ENCODE measurements at regions not wholly inside any gene's neighbourhood (a gene's known extent, or its start where the extent isn't known, plus 50 kb on each side); places are given as distances from the start of the nearest gene placed in this dataset.

- H3K9me3 Mint-ChIP-seq, result no peaks in the 10 kb centered on the region
- DNase-seq (no peak), ATAC-seq (replicated peaks) (no peak)
- no peaks in the 10 kb centered on the region for H3K36me3 Mint-ChIP-seq (ENCODE audit: insufficient read depth)
- no peak overlapping the region for H3K27ac Mint-ChIP-seq
- H3K4me1 Mint-ChIP-seq (ENCODE audit: low read depth in 2 of 2), result no peaks in the 10 kb centered on the region
- no peak overlapping the region for H3K4me3 Mint-ChIP-seq
- H3K27me3 Mint-ChIP-seq, result peaks cover 37 to 56% of the 10 kb centered on the region in 2 donors
These were observed 289.5 kb upstream of the RGMA start for GRCh38 chr15:93378558-93378957.

DNA sequence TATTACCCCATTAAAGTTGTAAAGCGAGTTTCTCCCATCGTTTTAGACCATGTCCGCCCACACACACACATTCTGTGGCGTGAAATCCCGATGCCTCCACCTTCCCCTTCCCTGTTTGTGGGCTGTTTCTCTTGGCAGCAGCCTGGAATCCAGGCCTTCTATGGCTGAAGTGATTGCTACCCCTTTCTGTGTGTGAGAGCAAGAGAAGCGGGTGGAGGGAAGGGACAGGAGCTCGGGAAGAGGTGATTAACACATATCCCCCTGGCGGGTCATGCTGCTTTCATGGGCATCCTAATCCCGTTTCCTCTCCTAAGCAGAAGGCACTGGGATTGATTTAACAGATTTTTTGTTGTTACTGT, 283.8 kb upstream of the RGMA start:
- Mint-ChIP-seq H3K9me3 (no peaks in the 10 kb centered on the region), H3K4me3 (no peak overlapping the region), H3K4me1 (ENCODE audit: low read depth in 2 of 2) (no peaks in the 10 kb centered on the region), H3K36me3 (ENCODE audit: insufficient read depth) (no peaks in the 10 kb centered on the region), H3K27ac (no peak overlapping the region), H3K27me3 (peaks cover 39 to 68% of the 10 kb centered on the region in 2 donors)
- no peak for DNase-seq
- no peak for ATAC-seq (replicated peaks)

GRCh38 chr15:93372208-93372864, 283.3 kb upstream of the RGMA start:
- DNase-seq, result no peak
- Mint-ChIP-seq H3K27ac (no peak overlapping the region), H3K36me3 (ENCODE audit: insufficient read depth) (no peaks in the 10 kb centered on the region), H3K27me3 (peaks cover 37 to 64% of the 10 kb centered on the region in 2 donors), H3K4me1 (ENCODE audit: low read depth in 2 of 2) (no peaks in the 10 kb centered on the region), H3K9me3 (no peaks in the 10 kb centered on the region), H3K4me3 (no peak overlapping the region)
- no peak for ATAC-seq (replicated peaks)

- H3K36me3 Mint-ChIP-seq (ENCODE audit: insufficient read depth), result no peaks in the 10 kb centered on the region
- H3K4me1 Mint-ChIP-seq (ENCODE audit: low read depth in 2 of 2), result no peaks in the 10 kb centered on the region
- peaks cover 33 to 39% of the 10 kb centered on the region in 2 donors for H3K27me3 Mint-ChIP-seq
These were observed 277.5 kb upstream of the RGMA start for GRCh38 chr15:93366387-93367100.

DNA sequence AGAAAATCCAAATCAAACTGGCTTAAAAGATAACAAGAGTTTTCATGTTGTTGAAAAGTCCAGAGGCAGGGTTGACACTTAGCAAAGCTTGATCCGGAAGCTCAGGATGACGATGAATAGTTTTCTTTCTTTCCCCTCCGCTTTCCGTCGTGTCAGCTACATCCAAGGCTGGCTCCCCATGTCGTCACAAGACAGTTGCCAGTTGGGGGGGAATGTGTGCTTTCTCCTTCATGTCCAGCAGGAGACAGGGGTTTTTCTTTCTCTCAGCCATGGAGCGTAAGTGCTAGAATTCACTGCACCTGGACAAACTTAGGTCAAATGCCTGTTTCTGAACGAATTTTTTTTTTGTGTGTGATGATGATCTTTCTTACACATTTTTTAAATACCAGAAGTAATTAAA, 273.8 kb upstream of the RGMA start:
- Mint-ChIP-seq H3K4me1 (ENCODE audit: low read depth in 2 of 2) (peaks cover 0 to 1% of the 10 kb centered on the region in 2 donors), H3K27ac (no peak overlapping the region), H3K9me3 (no peaks in the 10 kb centered on the region), H3K4me3 (no peak overlapping the region), H3K27me3 (peaks cover 26 to 29% of the 10 kb centered on the region in 2 donors), H3K36me3 (ENCODE audit: insufficient read depth) (peaks cover 3% of the 10 kb centered on the region)
- no peak for ATAC-seq (replicated peaks)
- no peak for DNase-seq

More at GRCh38 chr15:93366387-93367100, 277.5 kb upstream of the RGMA start:
- Mint-ChIP-seq H3K27ac (no peak overlapping the region), H3K4me3 (no peak overlapping the region), H3K9me3 (no peaks in the 10 kb centered on the region)
- DNase-seq, result no peak
- no peak for ATAC-seq (replicated peaks)

DNA sequence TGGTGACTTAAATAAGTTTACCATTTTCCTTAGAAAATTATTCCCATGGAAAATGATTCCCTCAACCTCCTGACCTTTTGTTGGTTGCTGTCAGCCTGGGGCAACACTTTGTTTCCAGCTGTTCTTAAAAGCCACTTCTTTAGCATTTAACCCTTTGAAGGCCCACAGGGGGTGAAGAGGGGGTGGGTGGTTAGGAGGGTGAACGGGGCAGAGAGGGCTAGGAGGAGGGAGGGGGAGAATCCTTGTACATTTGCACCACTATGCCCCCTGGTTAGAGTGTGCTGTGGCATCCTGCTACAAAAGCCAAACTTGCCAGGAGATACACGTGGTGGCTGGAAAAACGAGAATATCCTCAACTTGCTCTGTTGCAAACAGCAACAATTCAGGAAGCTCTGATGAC, 273.2 kb upstream of the RGMA start:
- peaks cover 0 to 1% of the 10 kb centered on the region in 2 donors for H3K4me1 Mint-ChIP-seq (ENCODE audit: low read depth in 2 of 2)
- H3K27me3 Mint-ChIP-seq, result peaks cover 26 to 29% of the 10 kb centered on the region in 2 donors
- DNase-seq (no peak), ATAC-seq (replicated peaks) (no peak)
- H3K27ac Mint-ChIP-seq, result no peak overlapping the region
- no peaks in the 10 kb centered on the region for H3K9me3 Mint-ChIP-seq
- H3K36me3 Mint-ChIP-seq (ENCODE audit: insufficient read depth), result peaks cover 3% of the 10 kb centered on the region
- H3K4me3 Mint-ChIP-seq, result no peak overlapping the region

GRCh38 chr15:93361703-93362102, 272.7 kb upstream of the RGMA start:
- Mint-ChIP-seq H3K27ac (no peak overlapping the region), H3K27me3 (peaks cover 26 to 28% of the 10 kb centered on the region in 2 donors), H3K4me1 (ENCODE audit: low read depth in 2 of 2) (peaks cover 0 to 1% of the 10 kb centered on the region in 2 donors), H3K36me3 (ENCODE audit: insufficient read depth) (peaks cover 3% of the 10 kb centered on the region), H3K9me3 (no peaks in the 10 kb centered on the region), H3K4me3 (no peak overlapping the region)
- ATAC-seq (replicated peaks), result no peak
- no peak for DNase-seq

DNA sequence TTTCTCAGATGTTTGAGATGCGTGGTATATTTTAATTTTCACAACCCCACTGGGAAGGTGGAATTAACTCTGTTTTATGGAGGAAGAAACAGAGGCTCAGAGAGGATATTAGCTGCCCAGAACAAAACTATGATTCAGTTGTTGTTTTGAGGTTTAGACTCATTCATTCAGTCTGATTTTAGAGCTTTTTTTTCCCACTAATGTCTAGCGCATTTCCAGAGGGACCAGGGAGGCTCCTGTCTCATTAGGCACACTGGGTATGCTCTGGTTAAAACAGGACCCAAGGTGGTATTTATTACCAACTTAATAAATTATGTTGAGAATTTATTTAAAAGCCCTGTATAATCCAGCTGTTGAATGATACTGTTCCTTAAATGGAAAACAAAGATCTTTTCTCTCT, 272.0 kb upstream of the RGMA start:
- H3K4me1 Mint-ChIP-seq (ENCODE audit: low read depth in 2 of 2), result peaks cover 0 to 1% of the 10 kb centered on the region in 2 donors
- no peak for DNase-seq
- no peak overlapping the region for H3K27ac Mint-ChIP-seq
- H3K36me3 Mint-ChIP-seq (ENCODE audit: insufficient read depth), result peaks cover 3% of the 10 kb centered on the region
- ATAC-seq (replicated peaks), result no peak
- H3K27me3 Mint-ChIP-seq, result peaks cover 20 to 21% of the 10 kb centered on the region in 2 donors
- no peak overlapping the region for H3K4me3 Mint-ChIP-seq
- H3K9me3 Mint-ChIP-seq, result no peaks in the 10 kb centered on the region

DNA sequence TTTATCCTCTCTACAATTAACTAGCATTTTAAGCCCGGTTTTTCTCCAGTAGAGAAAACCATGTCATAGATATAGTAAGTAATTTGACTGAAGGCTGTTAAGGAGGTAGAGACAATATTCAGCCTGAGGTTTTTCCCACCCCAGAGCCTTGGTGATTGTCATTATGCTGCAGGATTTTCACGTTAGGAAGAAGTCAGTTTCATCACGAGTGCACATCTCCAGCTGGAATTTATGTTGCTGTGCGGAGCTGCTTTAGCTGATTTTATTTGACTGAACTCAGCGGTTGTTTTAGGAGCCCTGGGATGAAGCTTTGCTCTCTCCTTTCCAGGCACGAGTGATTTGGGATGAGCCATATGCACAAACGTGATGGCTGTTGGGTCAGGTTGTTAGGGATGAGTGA, 271.3 kb upstream of the RGMA start:
- H3K4me3 Mint-ChIP-seq, result no peak overlapping the region
- no peaks in the 10 kb centered on the region for H3K9me3 Mint-ChIP-seq
- H3K36me3 Mint-ChIP-seq (ENCODE audit: insufficient read depth), result peaks cover 3% of the 10 kb centered on the region
- H3K27ac Mint-ChIP-seq, result no peak overlapping the region
- no peak for ATAC-seq (replicated peaks)
- no peak for DNase-seq
- peaks cover 13 to 15% of the 10 kb centered on the region in 2 donors for H3K27me3 Mint-ChIP-seq
- peaks cover 0 to 1% of the 10 kb centered on the region in 2 donors for H3K4me1 Mint-ChIP-seq (ENCODE audit: low read depth in 2 of 2)

DNA sequence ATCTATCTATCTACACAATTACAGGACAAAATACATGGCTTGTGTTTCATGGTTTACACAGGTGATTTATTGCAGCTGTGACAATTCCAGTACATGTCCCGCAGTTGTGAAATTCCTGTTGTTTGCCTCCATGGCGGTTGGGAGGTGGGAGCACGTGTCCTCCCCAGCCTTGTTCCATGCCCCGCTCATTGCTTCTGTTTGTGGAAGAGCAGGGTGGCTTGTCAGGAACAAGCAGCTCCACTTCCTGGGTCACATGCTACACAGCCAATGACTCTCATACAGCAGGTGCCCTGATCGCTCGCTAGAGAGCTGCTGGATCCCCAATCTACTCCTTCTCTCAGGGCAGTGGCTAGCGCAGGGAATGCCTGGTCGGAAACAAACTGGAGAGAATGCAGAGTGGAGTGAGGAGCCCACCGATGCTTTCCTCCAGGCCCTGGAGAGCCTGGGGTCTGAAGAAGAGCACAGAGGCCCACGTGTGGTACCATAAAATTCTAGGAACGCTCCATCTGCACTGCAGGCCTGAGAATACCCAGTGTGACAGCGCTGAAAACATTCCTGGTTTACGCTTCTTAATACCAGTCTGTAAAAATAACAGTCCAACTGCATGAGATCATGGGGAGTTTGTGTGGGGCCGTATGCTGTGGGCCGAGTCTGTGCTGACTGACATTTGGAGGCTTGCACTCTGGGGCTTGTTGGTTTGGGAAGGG, 270.6 kb upstream of the RGMA start:
- Mint-ChIP-seq H3K27ac (no peak overlapping the region), H3K4me1 (ENCODE audit: low read depth in 2 of 2) (peaks cover 0 to 1% of the 10 kb centered on the region in 2 donors), H3K9me3 (peaks cover 0 to 2% of the 10 kb centered on the region in 2 donors), H3K36me3 (ENCODE audit: insufficient read depth) (peaks cover 3% of the 10 kb centered on the region), H3K4me3 (no peak overlapping the region), H3K27me3 (peaks cover 6 to 13% of the 10 kb centered on the region in 2 donors)
- ATAC-seq (replicated peaks) (no peak), DNase-seq (no peak)

GRCh38 chr15:93359060-93359408, 270.0 kb upstream of the RGMA start:
- H3K27me3 Mint-ChIP-seq, result peaks cover under 1 to 7% of the 10 kb centered on the region in 2 donors
- no peak overlapping the region for H3K27ac Mint-ChIP-seq
- DNase-seq, result no peak
- ATAC-seq (replicated peaks), result no peak
- peaks cover 3% of the 10 kb centered on the region for H3K36me3 Mint-ChIP-seq (ENCODE audit: insufficient read depth)
- no peak overlapping the region for H3K4me3 Mint-ChIP-seq
- peaks cover 0 to 1% of the 10 kb centered on the region in 2 donors for H3K4me1 Mint-ChIP-seq (ENCODE audit: low read depth in 2 of 2)
- H3K9me3 Mint-ChIP-seq, result peaks cover 0 to 2% of the 10 kb centered on the region in 2 donors

GRCh38 chr15:93358166-93359059, 269.4 kb upstream of the RGMA start:
- Mint-ChIP-seq H3K36me3 (ENCODE audit: insufficient read depth) (peaks cover 3% of the 10 kb centered on the region), H3K4me1 (ENCODE audit: low read depth in 2 of 2) (peaks cover 0 to 1% of the 10 kb centered on the region in 2 donors), H3K9me3 (peaks cover 0 to 2% of the 10 kb centered on the region in 2 donors), H3K27ac (no peak overlapping the region), H3K4me3 (no peak overlapping the region), H3K27me3 (peaks cover 0 to 6% of the 10 kb centered on the region in 2 donors)
- ATAC-seq (replicated peaks), result no peak
- no peak for DNase-seq

All from effector memory CD8-positive, alpha-beta T cell (primary cell).